Ovary (tissue), 1 donor: ENCODE measurements at regions not wholly inside any gene's neighbourhood (a gene's known extent, or its start where the extent isn't known, plus 50 kb on each side); places are given as distances from the start of the nearest gene placed in this dataset.
"Not testable (repeated sequence)": the region's sequence is repeated elsewhere in the genome, so short reads cannot be mapped to it uniquely, and the experiment has no call there.

Experiments used
- EP300 ChIP-seq: sonication (generic); formaldehyde crosslinking; IDR thresholded peaks from one replicate; pipeline ENCODE4 v1.6.1; 2017; ENCODE audit warnings: antibody characterized with exemption
- POLR2A ChIP-seq: fragments of 450-650 bp; IDR thresholded peaks from one replicate; pipeline ENCODE4 v1.6.1; 2017; ENCODE audit warnings: antibody characterized with exemption, mild to moderate bottlenecking, moderate library complexity

DNA sequence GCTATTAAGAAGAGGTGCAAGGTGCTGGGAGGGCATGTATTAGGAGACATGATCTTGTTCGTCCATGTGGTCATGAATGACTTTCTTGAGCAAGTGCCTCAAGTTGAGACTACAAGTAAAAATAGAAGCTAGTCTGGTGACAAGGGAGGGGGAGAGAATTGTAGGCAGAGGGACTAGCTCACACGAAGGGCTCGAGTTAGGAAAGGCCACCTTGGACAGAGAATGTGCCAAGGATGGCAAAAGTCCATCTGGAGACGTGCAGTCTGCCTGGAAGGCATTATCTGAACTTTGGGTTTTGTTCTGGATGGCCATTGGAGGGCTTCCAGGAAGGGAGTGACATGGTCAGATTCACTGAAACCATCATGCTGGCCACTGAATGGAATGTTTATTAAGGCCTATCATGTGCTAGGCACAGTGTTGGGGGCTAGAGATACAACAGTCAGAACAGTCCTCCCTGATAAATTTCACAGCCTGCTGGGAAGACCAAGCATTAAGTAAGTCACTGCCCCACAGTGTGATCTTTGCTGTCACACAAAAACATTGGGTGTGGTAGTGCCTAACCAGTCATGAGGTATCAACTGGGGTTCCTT, 251.3 kb upstream of the NBPF12 start:
- not testable (repeated sequence) for TF ChIP-seq EP300, POLR2A
